A549 (cell line): ENCODE measurements at regions not wholly inside any gene's neighbourhood (a gene's known extent, or its start where the extent isn't known, plus 50 kb on each side); places are given as distances from the start of the nearest gene placed in this dataset.
A peak's percentile ranks its signal among the peaks of the same experiment; 100 is the strongest.
"Not testable (repeated sequence)": the region's sequence is repeated elsewhere in the genome, so short reads cannot be mapped to it uniquely, and the experiment has no call there.

ENCODE experiments used
- ATAC-seq, 2 experiments: fragments of 200-7000 bp in 1 of 2; fragments of >200 bp in 1 of 2; cut with Nextera tagmentation in 1 of 2; cut with Tn5 transposase in 1 of 2; 3 replicates each; pipeline versions ENCODE4 v1.8.0 to v1.9.1; 2018 to 2020; ENCODE audit warnings: mild to moderate bottlenecking in 1 of 2, moderate library complexity in 1 of 2
- CTCF ChIA-PET: fragments of 300-600 bp; sonication (Branson Sonifier 250); formaldehyde crosslinking; extraction: SDS; loops from one replicate; lab custom pipeline; 2021; ENCODE audit warnings: antibody characterized with exemption, inconsistent platforms; lab: Yijun Ruan, JAX
- POLR2A ChIA-PET: fragments of 350-600 bp; formaldehyde crosslinking; extraction: SDS; loops from one replicate; lab custom pipeline; 2021; ENCODE audit warnings: antibody characterized with exemption, inconsistent platforms; lab: Yijun Ruan, JAX
- DNase-seq, 2 experiments: peaks; one replicate each; pipeline versions ENCODE4 v3.0.0 to v3.0.0-alpha.2; 2011 to 2016; ENCODE audit warnings: low read depth in 1 of 2, low spot score in 1 of 2
- FAIRE-seq: peaks from 2 replicates; lab custom pipeline; 2011; peaks lifted over from hg19 to GRCh38; lab: Jason Lieb, UNC
- H3K27ac ChIP-seq, 2 experiments: fragments of >200 bp; sonication (Bioruptor Twin); formaldehyde crosslinking; 3 replicates each; pipeline ENCODE4 v1.5.1; 2016 to 2017
- H3K4me1 ChIP-seq: fragments of >200 bp; sonication (Bioruptor Twin); formaldehyde crosslinking; 3 replicates; pipeline ENCODE4 v1.6.1; 2016
- H3K4me2 ChIP-seq: fragments of >200 bp; sonication (Bioruptor Twin); formaldehyde crosslinking; 3 replicates; pipeline ENCODE4 v1.6.1; 2016
- H3K4me3 ChIP-seq: fragments of >200 bp; sonication (Bioruptor Twin); formaldehyde crosslinking; 3 replicates; pipeline ENCODE4 v1.5.1; 2016
- H3K9me3 ChIP-seq: fragments of >200 bp; sonication (Bioruptor Twin); formaldehyde crosslinking; 3 replicates; pipeline ENCODE4 v1.6.1; 2016
- CBX2 ChIP-seq: fragments of 200-600 bp; sonication (generic); IDR thresholded peaks from 2 replicates; pipeline ENCODE4 v1.6.1; 2016; ENCODE audit warnings: low read depth, mild to moderate bottlenecking, borderline replicate concordance
- CHD2 ChIP-seq: fragments of 150-350 bp; IDR thresholded peaks from 2 replicates; pipeline ENCODE4 v1.6.1; 2014; ENCODE audit warnings: low read length; ENCODE audit not compliant: partially characterized antibody
- CHD4 ChIP-seq: fragments of 200-600 bp; sonication (generic); IDR thresholded peaks from 2 replicates; pipeline ENCODE4 v1.6.1; 2016; ENCODE audit warnings: antibody characterized with exemption, mild to moderate bottlenecking, borderline replicate concordance
- EHF ChIP-seq: fragments of 250-450 bp; sonication (Bioruptor Pico); IDR thresholded peaks from 2 replicates; pipeline ENCODE4 v1.5.0; 2020; ENCODE audit warnings: mild to moderate bottlenecking
- EHMT2 ChIP-seq: fragments of 200-600 bp; sonication (generic); IDR thresholded peaks from 2 replicates; pipeline ENCODE4 v1.6.1; 2016; ENCODE audit warnings: antibody characterized with exemption, low read depth, mild to moderate bottlenecking, moderate library complexity
- EP300 ChIP-seq, 2 experiments: fragments of >200 bp; sonication (Bioruptor Twin); formaldehyde crosslinking; IDR thresholded peaks; 2 replicates in 1 of 2; 3 replicates in 1 of 2; pipeline ENCODE4 v1.6.1; 2016 to 2017
- FOSB ChIP-seq: fragments of 250-450 bp; sonication (Bioruptor Pico); IDR thresholded peaks from 2 replicates; pipeline ENCODE4 v1.5.0; 2020; ENCODE audit warnings: mild to moderate bottlenecking, moderate library complexity
- GATA3 ChIP-seq: IDR thresholded peaks from 2 replicates; pipeline ENCODE4 v1.6.1; 2012; ENCODE audit warnings: borderline replicate concordance
- HDAC2 ChIP-seq: fragments of 200-600 bp; sonication (generic); IDR thresholded peaks from 2 replicates; pipeline ENCODE4 v1.6.1; 2016
- HOXB5 ChIP-seq: fragments of 250-450 bp; sonication (Bioruptor Pico); IDR thresholded peaks from 2 replicates; pipeline ENCODE4 v1.5.0; 2020; ENCODE audit warnings: mild to moderate bottlenecking, moderate library complexity
- MAX ChIP-seq: IDR thresholded peaks from 2 replicates; pipeline ENCODE4 v1.6.1; 2012
- NR3C1 ChIP-seq: fragments of >200 bp; sonication (Bioruptor Twin); formaldehyde crosslinking; IDR thresholded peaks from 3 replicates; pipeline ENCODE4 v1.6.1; 2017
- PBX3 ChIP-seq: IDR thresholded peaks from 2 replicates; pipeline ENCODE4 v1.6.1; 2012
- PHF8 ChIP-seq: fragments of 200-600 bp; sonication (generic); IDR thresholded peaks from 2 replicates; pipeline ENCODE4 v1.6.1; 2016; ENCODE audit warnings: low read depth, mild to moderate bottlenecking, antibody characterized with exemption, moderate library complexity, borderline replicate concordance
- POLR2A ChIP-seq: IDR thresholded peaks from 2 replicates; pipeline ENCODE4 v1.6.1; 2012; ENCODE audit warnings: mild to moderate bottlenecking, low read length
- RARB ChIP-seq: fragments of 250-450 bp; sonication (Bioruptor Pico); IDR thresholded peaks from 2 replicates; pipeline ENCODE4 v1.8.0; 2021; ENCODE audit warnings: mild to moderate bottlenecking, moderate library complexity
- RNF2 ChIP-seq: fragments of 200-600 bp; sonication (generic); IDR thresholded peaks from 2 replicates; pipeline ENCODE4 v1.6.1; 2016; ENCODE audit warnings: low read depth, mild to moderate bottlenecking, antibody characterized with exemption, moderate library complexity, borderline replicate concordance
- TP53 ChIP-seq: fragments of 250-450 bp; sonication (Bioruptor Pico); IDR thresholded peaks from 2 replicates; pipeline ENCODE4 v1.5.0; 2021; ENCODE audit warnings: mild to moderate bottlenecking, moderate library complexity
- ZFP36 ChIP-seq: fragments of 450-650 bp; IDR thresholded peaks from 2 replicates; pipeline ENCODE4 v1.6.1; 2014; ENCODE audit warnings: borderline replicate concordance; ENCODE audit not compliant: partially characterized antibody
- WGBS: methylation state at CpG from one replicate; pipeline ENCODE4 v1.1.6; 2017; ENCODE audit errors: missing lambda C conversion rate; 5-methylcytosine and 5-hydroxymethylcytosine counted together
- TF ChIP-seq, protein P1 (sequence below): IDR thresholded peaks from 2 replicates; pipeline ENCODE4 v1.6.1; 2012; ENCODE audit warnings: low read depth, borderline replicate concordance
- TF ChIP-seq, protein P2 (sequence below): fragments of 200-600 bp; sonication (generic); IDR thresholded peaks from 2 replicates; pipeline ENCODE4 v1.6.1; 2016; ENCODE audit warnings: antibody characterized with exemption, mild to moderate bottlenecking, moderate library complexity
- TF ChIP-seq, protein P3 (sequence below): fragments of 250-450 bp; sonication (Bioruptor Pico); IDR thresholded peaks from 2 replicates; pipeline ENCODE4 v1.5.0; 2020; ENCODE audit warnings: low read depth, mild to moderate bottlenecking, moderate library complexity
- TF ChIP-seq, protein P4 (sequence below): fragments of >200 bp; sonication (Bioruptor Twin); formaldehyde crosslinking; IDR thresholded peaks from 3 replicates; pipeline ENCODE4 v1.6.1; 2016

GRCh38 chr1:200288226-200288625 lies 121.6 kb downstream of the ZNF281 start (continued):
- no peak for TF ChIP-seq RARB (CRISPR knock-in tag)

GRCh38 chr1:200284236-200284635 lies 125.6 kb downstream of the ZNF281 start:
- ATAC-seq, POLR2A ChIA-PET, H3K27ac ChIP-seq, H3K4me2 ChIP-seq, H3K4me1 ChIP-seq, FAIRE-seq, DNase-seq, H3K9me3 ChIP-seq, H3K4me3 ChIP-seq: not testable (repeated sequence)
- CTCF ChIA-PET: interaction anchor here (0.7 kb wide), 1 partner anchor 23 kb away, joined by 3 read pairs; no protein-coding TSS in a partner anchor
- WGBS: 80% methylated on average over 5 of the region's 5 CpGs

- Histone ChIP-seq H3K4me3 (no peak overlapping the region), H3K9me3 (0 out of 3 replicates have a peak, but pooled peaks cover 4% of the 10 kb centered on the region), H3K4me1 (no peaks in the 10 kb centered on the region), H3K27ac (peak overlapping the region in 1 of 2 experiments; percentile 27; a peak in 1 of 6 replicates), H3K4me2 (no peak overlapping the region)
- 90% methylated on average over 9 of the region's 9 CpGs for WGBS
- DNase-seq (no peak), ATAC-seq (no peak), FAIRE-seq (no peak)
- TF ChIP-seq ZFP36 (no peak), PBX3 (no peak), HOXB5 (CRISPR knock-in tag) (no peak), EHMT2 (no peak), POLR2A (no peak), NR3C1 (no peak), MAX (no peak), GATA3 (no peak)
- TF ChIP-seq, protein P1, sequence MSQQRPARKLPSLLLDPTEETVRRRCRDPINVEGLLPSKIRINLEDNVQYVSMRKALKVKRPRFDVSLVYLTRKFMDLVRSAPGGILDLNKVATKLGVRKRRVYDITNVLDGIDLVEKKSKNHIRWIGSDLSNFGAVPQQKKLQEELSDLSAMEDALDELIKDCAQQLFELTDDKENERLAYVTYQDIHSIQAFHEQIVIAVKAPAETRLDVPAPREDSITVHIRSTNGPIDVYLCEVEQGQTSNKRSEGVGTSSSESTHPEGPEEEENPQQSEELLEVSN: no peak
- ChIA-PET POLR2A (no interaction called here), CTCF (interaction anchor here (1.5 kb wide), 1 partner anchor 206 kb away, joined by 3 read pairs; no protein-coding TSS in a partner anchor)
Observed at GRCh38 chr1:200282497-200283122, 127.2 kb downstream of the ZNF281 start.

DNA sequence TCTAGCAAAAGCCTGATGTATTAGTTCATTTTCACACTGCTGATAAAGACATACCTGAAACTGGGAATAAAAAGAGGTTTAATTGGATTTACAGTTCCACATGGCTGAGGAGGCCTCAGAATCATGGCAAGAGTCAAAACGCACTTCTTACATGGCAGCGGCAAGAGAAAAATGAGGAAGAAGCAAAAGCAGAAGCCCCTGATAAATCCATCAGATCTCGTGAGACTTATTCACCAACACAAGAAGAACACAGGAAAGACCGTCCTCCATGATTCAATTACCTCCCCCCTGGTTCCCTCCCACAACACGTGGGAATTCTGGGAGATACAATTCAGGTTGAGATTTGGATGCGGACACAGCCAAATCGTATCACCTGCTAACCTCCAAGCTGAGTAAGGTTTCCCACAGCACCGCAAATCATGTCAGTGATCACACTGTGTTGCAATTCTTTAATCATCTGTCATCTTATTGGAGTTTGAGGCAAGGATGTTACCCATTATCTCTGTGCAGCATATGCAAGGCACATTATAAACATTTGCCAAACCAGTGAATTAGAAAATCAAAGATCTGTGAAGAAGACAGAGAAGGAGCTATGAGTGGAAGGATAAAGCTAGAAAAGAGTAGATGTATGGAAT lies 128.5 kb downstream of the ZNF281 start:
- Histone ChIP-seq H3K4me2 (no peak overlapping the region), H3K9me3 (0 out of 3 replicates have a peak, but pooled peaks cover 4% of the 10 kb centered on the region), H3K4me3 (no peak overlapping the region), H3K4me1 (no peaks in the 10 kb centered on the region), H3K27ac (no peak overlapping the region)
- ChIA-PET POLR2A (no interaction called here), CTCF (interaction anchor here (1.2 to 1.5 kb wide), 3 partner anchors 12 to 229 kb away, joined by 3 to 4 read pairs (median 3); no protein-coding TSS in a partner anchor)
- no peak for DNase-seq
- no peak for FAIRE-seq
- no peak for ATAC-seq
- 88% methylated on average over 8 of the region's 8 CpGs for WGBS
- TF ChIP-seq RNF2: no peak
- TF ChIP-seq, protein P2, sequence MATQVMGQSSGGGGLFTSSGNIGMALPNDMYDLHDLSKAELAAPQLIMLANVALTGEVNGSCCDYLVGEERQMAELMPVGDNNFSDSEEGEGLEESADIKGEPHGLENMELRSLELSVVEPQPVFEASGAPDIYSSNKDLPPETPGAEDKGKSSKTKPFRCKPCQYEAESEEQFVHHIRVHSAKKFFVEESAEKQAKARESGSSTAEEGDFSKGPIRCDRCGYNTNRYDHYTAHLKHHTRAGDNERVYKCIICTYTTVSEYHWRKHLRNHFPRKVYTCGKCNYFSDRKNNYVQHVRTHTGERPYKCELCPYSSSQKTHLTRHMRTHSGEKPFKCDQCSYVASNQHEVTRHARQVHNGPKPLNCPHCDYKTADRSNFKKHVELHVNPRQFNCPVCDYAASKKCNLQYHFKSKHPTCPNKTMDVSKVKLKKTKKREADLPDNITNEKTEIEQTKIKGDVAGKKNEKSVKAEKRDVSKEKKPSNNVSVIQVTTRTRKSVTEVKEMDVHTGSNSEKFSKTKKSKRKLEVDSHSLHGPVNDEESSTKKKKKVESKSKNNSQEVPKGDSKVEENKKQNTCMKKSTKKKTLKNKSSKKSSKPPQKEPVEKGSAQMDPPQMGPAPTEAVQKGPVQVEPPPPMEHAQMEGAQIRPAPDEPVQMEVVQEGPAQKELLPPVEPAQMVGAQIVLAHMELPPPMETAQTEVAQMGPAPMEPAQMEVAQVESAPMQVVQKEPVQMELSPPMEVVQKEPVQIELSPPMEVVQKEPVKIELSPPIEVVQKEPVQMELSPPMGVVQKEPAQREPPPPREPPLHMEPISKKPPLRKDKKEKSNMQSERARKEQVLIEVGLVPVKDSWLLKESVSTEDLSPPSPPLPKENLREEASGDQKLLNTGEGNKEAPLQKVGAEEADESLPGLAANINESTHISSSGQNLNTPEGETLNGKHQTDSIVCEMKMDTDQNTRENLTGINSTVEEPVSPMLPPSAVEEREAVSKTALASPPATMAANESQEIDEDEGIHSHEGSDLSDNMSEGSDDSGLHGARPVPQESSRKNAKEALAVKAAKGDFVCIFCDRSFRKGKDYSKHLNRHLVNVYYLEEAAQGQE: no peak
- TF ChIP-seq, protein P3, sequence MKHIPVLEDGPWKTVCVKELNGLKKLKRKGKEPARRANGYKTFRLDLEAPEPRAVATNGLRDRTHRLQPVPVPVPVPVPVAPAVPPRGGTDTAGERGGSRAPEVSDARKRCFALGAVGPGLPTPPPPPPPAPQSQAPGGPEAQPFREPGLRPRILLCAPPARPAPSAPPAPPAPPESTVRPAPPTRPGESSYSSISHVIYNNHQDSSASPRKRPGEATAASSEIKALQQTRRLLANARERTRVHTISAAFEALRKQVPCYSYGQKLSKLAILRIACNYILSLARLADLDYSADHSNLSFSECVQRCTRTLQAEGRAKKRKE (CRISPR knock-in tag): no peak
- TF ChIP-seq HOXB5 (CRISPR knock-in tag): no peak
- no peak for TF ChIP-seq EP300 (IDR thresholded peaks at IDR 0.05)
- TF ChIP-seq CHD4: no peak
- no peak for TF ChIP-seq HDAC2
- no peak for TF ChIP-seq CHD2
- no peak for TF ChIP-seq EHMT2
- no peak for TF ChIP-seq TP53
- TF ChIP-seq CBX2: no peak
- TF ChIP-seq GATA3: no peak
- TF ChIP-seq EHF (CRISPR knock-in tag): no peak
- no peak for TF ChIP-seq FOSB (CRISPR knock-in tag)
- TF ChIP-seq, protein P4, sequence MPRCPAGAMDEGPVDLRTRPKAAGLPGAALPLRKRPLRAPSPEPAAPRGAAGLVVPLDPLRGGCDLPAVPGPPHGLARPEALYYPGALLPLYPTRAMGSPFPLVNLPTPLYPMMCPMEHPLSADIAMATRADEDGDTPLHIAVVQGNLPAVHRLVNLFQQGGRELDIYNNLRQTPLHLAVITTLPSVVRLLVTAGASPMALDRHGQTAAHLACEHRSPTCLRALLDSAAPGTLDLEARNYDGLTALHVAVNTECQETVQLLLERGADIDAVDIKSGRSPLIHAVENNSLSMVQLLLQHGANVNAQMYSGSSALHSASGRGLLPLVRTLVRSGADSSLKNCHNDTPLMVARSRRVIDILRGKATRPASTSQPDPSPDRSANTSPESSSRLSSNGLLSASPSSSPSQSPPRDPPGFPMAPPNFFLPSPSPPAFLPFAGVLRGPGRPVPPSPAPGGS: no peak
- TF ChIP-seq PHF8: no peak
